Neural progenitor cell (in vitro differentiated cells): ENCODE measurements at regions not wholly inside any gene's neighbourhood (a gene's known extent, or its start where the extent isn't known, plus 50 kb on each side); places are given as distances from the start of the nearest gene placed in this dataset.
"Not testable (repeated sequence)": the region's sequence is repeated elsewhere in the genome, so short reads cannot be mapped to it uniquely, and the experiment has no call there.

Source experiments
- EZH2 ChIP-seq: fragments of 200-600 bp; sonication (generic); IDR thresholded peaks from 2 replicates; pipeline ENCODE4 v1.6.1; 2017; ENCODE audit warnings: antibody characterized with exemption, mild to moderate bottlenecking, moderate library complexity
- TF ChIP-seq, protein P1 (sequence below): fragments of 200-600 bp; sonication (generic); IDR thresholded peaks from 2 replicates; pipeline ENCODE4 v1.5.1; 2017; ENCODE audit warnings: antibody characterized with exemption, mild to moderate bottlenecking

DNA sequence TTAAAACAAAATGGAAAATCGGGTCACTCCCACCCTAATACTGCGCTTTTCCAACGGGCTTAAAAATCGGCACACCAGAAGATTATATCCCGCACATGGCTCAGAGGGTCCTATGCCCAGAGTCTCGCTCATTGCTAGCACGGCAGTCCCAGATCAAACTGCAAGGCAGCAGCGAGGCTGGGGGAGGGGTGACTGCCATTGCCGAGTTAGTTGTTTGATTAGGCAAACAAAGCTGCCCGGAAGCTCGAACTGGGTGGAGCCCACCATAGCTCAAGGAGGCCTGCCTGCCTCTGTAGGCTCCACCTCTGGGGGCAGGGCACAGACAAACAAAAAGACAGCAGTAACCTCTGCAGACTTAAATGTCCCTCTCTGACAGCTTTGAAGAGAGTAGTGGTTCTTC is 100.7 kb upstream of the KLHL1 start:
- TF ChIP-seq, protein P1, sequence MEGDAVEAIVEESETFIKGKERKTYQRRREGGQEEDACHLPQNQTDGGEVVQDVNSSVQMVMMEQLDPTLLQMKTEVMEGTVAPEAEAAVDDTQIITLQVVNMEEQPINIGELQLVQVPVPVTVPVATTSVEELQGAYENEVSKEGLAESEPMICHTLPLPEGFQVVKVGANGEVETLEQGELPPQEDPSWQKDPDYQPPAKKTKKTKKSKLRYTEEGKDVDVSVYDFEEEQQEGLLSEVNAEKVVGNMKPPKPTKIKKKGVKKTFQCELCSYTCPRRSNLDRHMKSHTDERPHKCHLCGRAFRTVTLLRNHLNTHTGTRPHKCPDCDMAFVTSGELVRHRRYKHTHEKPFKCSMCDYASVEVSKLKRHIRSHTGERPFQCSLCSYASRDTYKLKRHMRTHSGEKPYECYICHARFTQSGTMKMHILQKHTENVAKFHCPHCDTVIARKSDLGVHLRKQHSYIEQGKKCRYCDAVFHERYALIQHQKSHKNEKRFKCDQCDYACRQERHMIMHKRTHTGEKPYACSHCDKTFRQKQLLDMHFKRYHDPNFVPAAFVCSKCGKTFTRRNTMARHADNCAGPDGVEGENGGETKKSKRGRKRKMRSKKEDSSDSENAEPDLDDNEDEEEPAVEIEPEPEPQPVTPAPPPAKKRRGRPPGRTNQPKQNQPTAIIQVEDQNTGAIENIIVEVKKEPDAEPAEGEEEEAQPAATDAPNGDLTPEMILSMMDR: not testable (repeated sequence)
- TF ChIP-seq EZH2: not testable (repeated sequence)
